GM12878 (cell line): ENCODE measurements at regions not wholly inside any gene's neighbourhood (a gene's known extent, or its start where the extent isn't known, plus 50 kb on each side); places are given as distances from the start of the nearest gene placed in this dataset.

Experiments used
- ATAC-seq: fragments of 200-7000 bp; cut with Tn5 transposase; 3 replicates; pipeline ENCODE4 v1.9.1; 2020; ENCODE audit warnings: mild to moderate bottlenecking, moderate library complexity
- BruUV-seq: library from RNA; stranded (reverse); fragments of 400-500 nt; replicated peaks from 2 replicates; lab custom pipeline; 2021; lab: Mats Ljungman, UMichigan
- CTCF ChIA-PET: fragments of 300-600 bp; sonication (Branson Sonifier 250); formaldehyde crosslinking; extraction: SDS; loops from one replicate; lab custom pipeline; 2021; ENCODE audit warnings: inconsistent platforms; lab: Yijun Ruan, JAX
- POLR2A ChIA-PET: fragments of 350-600 bp; formaldehyde crosslinking; extraction: SDS; loops from one replicate; lab custom pipeline; 2021; ENCODE audit warnings: inconsistent platforms; lab: Charles Lee
- RAD21 ChIA-PET: fragments of 300-600 bp; sonication (Branson Sonifier 250); formaldehyde crosslinking; loops from one replicate; lab custom pipeline; 2023; ENCODE audit warnings: antibody characterized with exemption; ENCODE audit not compliant: unreplicated experiment; lab: Charles Lee
- SMC1A ChIA-PET: fragments of 300-600 bp; sonication (Branson Sonifier 250); formaldehyde crosslinking; loops from one replicate; lab custom pipeline; 2023; ENCODE audit not compliant: unreplicated experiment, uncharacterized antibody; lab: Charles Lee
- DNase-seq: peaks from one replicate; pipeline ENCODE4 v3.0.0-alpha.2; 2011; ENCODE audit warnings: low read depth, low spot score
- FAIRE-seq: peaks from 3 replicates; lab custom pipeline; 2011; peaks lifted over from hg19 to GRCh38; lab: Jason Lieb, UNC
- H2AFZ ChIP-seq: 2 replicates; pipeline ENCODE4 v1.6.0; 2011; ENCODE audit warnings: low read depth, low read length, control low read depth; ENCODE audit not compliant: control insufficient read depth
- H3K27ac ChIP-seq: 2 replicates; pipeline ENCODE4 v1.5.1; 2011; ENCODE audit warnings: control low read depth; ENCODE audit not compliant: control insufficient read depth, insufficient read depth
- H3K27me3 ChIP-seq, 2 experiments: replicated peaks in 1 of 2; 2 replicates each; pipeline versions ENCODE4 v1.6.0 to v1.6.1; 2011; ENCODE audit warnings: low read length in 1 of 2; ENCODE audit not compliant: control insufficient read depth in 2 of 2, insufficient read depth in 2 of 2
- H3K36me3 ChIP-seq, 2 experiments: 2 replicates each; pipeline ENCODE4 v1.5.1; 2011; ENCODE audit warnings: low read length in 1 of 2; ENCODE audit not compliant: control insufficient read depth in 2 of 2, insufficient read depth in 2 of 2
- H3K4me1 ChIP-seq: 2 replicates; pipeline ENCODE4 v1.6.1; 2011; ENCODE audit warnings: mild to moderate bottlenecking, low read length, moderate library complexity, mixed read lengths; ENCODE audit not compliant: control insufficient read depth, insufficient read depth
- H3K4me2 ChIP-seq: 2 replicates; pipeline ENCODE4 v1.6.0; 2011; ENCODE audit warnings: control low read depth; ENCODE audit not compliant: control insufficient read depth, insufficient read depth
- H3K4me3 ChIP-seq: fragments of 200-600 bp; sonication (generic); 2 replicates; pipeline ENCODE4 v1.5.1; 2016
- H3K79me2 ChIP-seq: 2 replicates; pipeline ENCODE4 v1.6.0; 2011; ENCODE audit warnings: low read length; ENCODE audit not compliant: control insufficient read depth, insufficient read depth
- H3K9ac ChIP-seq: 2 replicates; pipeline ENCODE4 v1.8.0; 2011; ENCODE audit warnings: low read length, control low read depth, mixed read lengths; ENCODE audit not compliant: control insufficient read depth, insufficient read depth
- H3K9me3 ChIP-seq: replicated peaks from 3 replicates; pipeline ENCODE4 v1.5.1; 2011; ENCODE audit warnings: mild to moderate bottlenecking, low read length; ENCODE audit not compliant: control insufficient read depth, insufficient read depth
- H4K20me1 ChIP-seq: 2 replicates; pipeline ENCODE4 v1.6.0; 2011; ENCODE audit not compliant: control insufficient read depth, insufficient read depth
- BCL11A ChIP-seq: IDR thresholded peaks from 2 replicates; pipeline ENCODE4 v1.6.1; 2011; ENCODE audit warnings: low read depth, low read length
- CTCF ChIP-seq, 3 experiments: IDR thresholded peaks in 2 of 3; conservative IDR thresholded peaks in 1 of 3; 2 replicates each; pipeline ENCODE4 v1.5.1; 2011; ENCODE audit warnings: low read depth in 3 of 3, low read length in 3 of 3, mild to moderate bottlenecking in 3 of 3, control low read depth in 2 of 3, moderate library complexity in 2 of 3, inconsistent platforms in 1 of 3, mixed read lengths in 1 of 3; ENCODE audit not compliant: control insufficient read depth in 2 of 3, insufficient read depth in 1 of 3; ENCODE audit errors: extremely low read depth in 1 of 3
- E4F1 ChIP-seq: fragments of 450-650 bp; IDR thresholded peaks from 2 replicates; pipeline ENCODE4 v1.6.1; 2018; ENCODE audit warnings: borderline replicate concordance, mild to moderate bottlenecking; ENCODE audit not compliant: partially characterized antibody
- HDAC2 ChIP-seq: fragments of 200-600 bp; sonication (generic); IDR thresholded peaks from 2 replicates; pipeline ENCODE4 v1.6.1; 2017
- SIN3A ChIP-seq: IDR thresholded peaks from 2 replicates; pipeline ENCODE4 v1.6.1; 2012; ENCODE audit warnings: low read depth, low read length, improper control_type of control experiment
- SP1 ChIP-seq: IDR thresholded peaks from one replicate; pipeline ENCODE4 v1.6.1; 2011; ENCODE audit warnings: low read depth, low read length
- ZNF217 ChIP-seq: fragments of 450-650 bp; IDR thresholded peaks from 2 replicates; pipeline ENCODE4 v1.6.1; 2017; ENCODE audit warnings: antibody characterized with exemption, mild to moderate bottlenecking
- WGBS: methylation state at CpG from one replicate; pipeline ENCODE4 v1.1.6; 2016; ENCODE audit warnings: low lambda C conversion rate; ENCODE audit not compliant: insufficient replicate concordance, insufficient coverage; ENCODE audit errors: missing lambda C conversion rate; 5-methylcytosine and 5-hydroxymethylcytosine counted together
- in situ Hi-C: fragments of 300-500 bp; cut with MboI; formaldehyde crosslinking; loops from 9 replicates; pipeline ENCODE4 v1.14.3; 2018; ENCODE audit warnings: mixed read lengths
- intact Hi-C: fragments of 100-400 bp; cut with micrococcal nuclease; formaldehyde crosslinking; loops from one replicate; pipeline ENCODE4 v1.14.2; 2022; ENCODE audit not compliant: unreplicated experiment

- H2AFZ ChIP-seq: no peak overlapping the region
- TF ChIP-seq SIN3A (no peak), E4F1 (no peak), SP1 (no peak), ZNF217 (no peak), BCL11A (no peak), HDAC2 (no peak)
- TF ChIP-seq, all 136 proteins: peak for 0
- no peaks in the 10 kb centered on the region for H3K4me1 ChIP-seq
- no peak overlapping the region for H3K27ac ChIP-seq
- BruUV-seq: no TSS peak
- H3K36me3 ChIP-seq: no peaks in the 10 kb centered on the region
- RAD21 ChIA-PET: no interaction called here
- no peaks in the 10 kb centered on the region for H4K20me1 ChIP-seq
- H3K27me3 ChIP-seq: no peaks in the 10 kb centered on the region; a peak in 1 of 4 replicates
- DNase-seq (no peak), FAIRE-seq (no peak), ATAC-seq (no peak)
- WGBS: 18% methylated on average over 5 of the region's 5 CpGs
- H3K4me3 ChIP-seq: no peak overlapping the region
- H3K9ac ChIP-seq: no peak overlapping the region
- CTCF ChIA-PET: no interaction called here
- no peaks in the 10 kb centered on the region for H3K9me3 ChIP-seq
- SMC1A ChIA-PET: no interaction called here
- in situ Hi-C loops: no loop called here
- no peak overlapping the region for H3K4me2 ChIP-seq
- intact Hi-C loops: no loop called here
- H3K79me2 ChIP-seq: no peaks in the 10 kb centered on the region
- POLR2A ChIA-PET: no interaction called here
Measured at GRCh38 chr6:2433266-2433665, 187.9 kb upstream of the GMDS start.

- Histone ChIP-seq H3K9ac (no peak overlapping the region), H4K20me1 (no peaks in the 10 kb centered on the region), H3K4me1 (no peaks in the 10 kb centered on the region), H3K79me2 (no peaks in the 10 kb centered on the region), H3K27me3 (no peaks in the 10 kb centered on the region; a peak in 1 of 4 replicates), H3K27ac (no peak overlapping the region), H3K4me3 (no peak overlapping the region), H3K36me3 (no peaks in the 10 kb centered on the region), H3K4me2 (no peak overlapping the region), H2AFZ (no peak overlapping the region), H3K9me3 (no peaks in the 10 kb centered on the region)
- ChIA-PET POLR2A (no interaction called here), CTCF (no interaction called here), RAD21 (no interaction called here), SMC1A (no interaction called here)
- no TSS peak for BruUV-seq
- intact Hi-C loops: no loop called here
- ATAC-seq (no peak), DNase-seq (no peak), FAIRE-seq (no peak)
- TF ChIP-seq CTCF (IDR thresholded peaks at IDR 0.05 in 2 of 3, conservative IDR thresholded peaks at IDR 0.05 in 1 of 3; ENCODE audit: control insufficient read depth in 2 of 3, extremely low read depth in 1 of 3, insufficient read depth in 1 of 3, low read depth in 3 of 3, low read length in 3 of 3): no peak
- in situ Hi-C loops: no loop called here
- 42% methylated on average over 5 of the region's 5 CpGs for WGBS
Measured at GRCh38 chr6:2432292-2432691, 186.9 kb upstream of the GMDS start.
